ENCODE measurements at regions not wholly inside any gene's neighbourhood (a gene's known extent, or its start where the extent isn't known, plus 50 kb on each side); places are given as distances from the start of the nearest gene placed in this dataset.

- TF ChIP-seq, protein P1, sequence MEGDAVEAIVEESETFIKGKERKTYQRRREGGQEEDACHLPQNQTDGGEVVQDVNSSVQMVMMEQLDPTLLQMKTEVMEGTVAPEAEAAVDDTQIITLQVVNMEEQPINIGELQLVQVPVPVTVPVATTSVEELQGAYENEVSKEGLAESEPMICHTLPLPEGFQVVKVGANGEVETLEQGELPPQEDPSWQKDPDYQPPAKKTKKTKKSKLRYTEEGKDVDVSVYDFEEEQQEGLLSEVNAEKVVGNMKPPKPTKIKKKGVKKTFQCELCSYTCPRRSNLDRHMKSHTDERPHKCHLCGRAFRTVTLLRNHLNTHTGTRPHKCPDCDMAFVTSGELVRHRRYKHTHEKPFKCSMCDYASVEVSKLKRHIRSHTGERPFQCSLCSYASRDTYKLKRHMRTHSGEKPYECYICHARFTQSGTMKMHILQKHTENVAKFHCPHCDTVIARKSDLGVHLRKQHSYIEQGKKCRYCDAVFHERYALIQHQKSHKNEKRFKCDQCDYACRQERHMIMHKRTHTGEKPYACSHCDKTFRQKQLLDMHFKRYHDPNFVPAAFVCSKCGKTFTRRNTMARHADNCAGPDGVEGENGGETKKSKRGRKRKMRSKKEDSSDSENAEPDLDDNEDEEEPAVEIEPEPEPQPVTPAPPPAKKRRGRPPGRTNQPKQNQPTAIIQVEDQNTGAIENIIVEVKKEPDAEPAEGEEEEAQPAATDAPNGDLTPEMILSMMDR (IDR thresholded peaks at IDR 0.05) = no peak
- TF ChIP-seq EP300 (IDR thresholded peaks at IDR 0.05) = no peak
These were observed 131.1 kb upstream of the MOCS2 start for GRCh38 chr5:53240661-53241060.
